H9 (cell line): ENCODE measurements at regions not wholly inside any gene's neighbourhood (a gene's known extent, or its start where the extent isn't known, plus 50 kb on each side); places are given as distances from the start of the nearest gene placed in this dataset.

Experiments used
- DNase-seq: peaks from one replicate; pipeline ENCODE4 v3.0.0-alpha.2; 2017
- H2AFZ ChIP-seq: one replicate; pipeline ENCODE4 v1.6.1; 2013; ENCODE audit warnings: mild to moderate bottlenecking, low read length, control low read depth, moderate library complexity
- H2AK5ac ChIP-seq: 2 replicates; pipeline ENCODE4 v1.6.1; 2013; ENCODE audit warnings: low read length, control low read depth, mixed read lengths; ENCODE audit not compliant: insufficient read length
- H2BK120ac ChIP-seq: one replicate; pipeline ENCODE4 v1.6.1; 2013; ENCODE audit warnings: low read depth, mild to moderate bottlenecking, low read length, control low read depth, inconsistent platforms; ENCODE audit not compliant: poor library complexity, severe bottlenecking
- H2BK12ac ChIP-seq: 2 replicates; pipeline ENCODE4 v1.6.1; 2013; ENCODE audit warnings: low read length, control low read depth, mixed read lengths, low read depth; ENCODE audit not compliant: insufficient read length
- H2BK15ac ChIP-seq: 2 replicates; pipeline ENCODE4 v1.6.1; 2013; ENCODE audit warnings: low read depth, low read length, control low read depth
- H2BK20ac ChIP-seq: one replicate; pipeline ENCODE4 v1.6.1; 2013; ENCODE audit warnings: low read depth, mild to moderate bottlenecking, low read length, control low read depth, inconsistent platforms; ENCODE audit not compliant: poor library complexity, severe bottlenecking
- H2BK5ac ChIP-seq: 2 replicates; pipeline ENCODE4 v1.6.1; 2013; ENCODE audit warnings: low read length, control low read depth, mixed read lengths; ENCODE audit not compliant: insufficient read length
- H3K14ac ChIP-seq: 2 replicates; pipeline ENCODE4 v1.6.1; 2013; ENCODE audit warnings: low read length, control low read depth; ENCODE audit not compliant: insufficient read depth
- H3K18ac ChIP-seq: 2 replicates; pipeline ENCODE4 v1.6.1; 2013; ENCODE audit warnings: low read depth, mild to moderate bottlenecking, mixed read lengths, low read length, control low read depth; ENCODE audit not compliant: insufficient read length
- H3K23ac ChIP-seq: 2 replicates; pipeline ENCODE4 v1.6.1; 2013; ENCODE audit warnings: low read length, control low read depth, mixed read lengths, low read depth; ENCODE audit not compliant: insufficient read length
- H3K23me2 ChIP-seq: 2 replicates; pipeline ENCODE4 v1.6.1; 2013; ENCODE audit warnings: low read depth, mild to moderate bottlenecking, mixed read lengths, low read length, control low read depth; ENCODE audit not compliant: insufficient read length, poor library complexity, severe bottlenecking
- H3K27ac ChIP-seq: 2 replicates; pipeline ENCODE4 v1.5.1; 2013; ENCODE audit warnings: low read length, control low read depth, mixed read lengths, low read depth; ENCODE audit not compliant: insufficient read length
- H3K27me3 ChIP-seq: 2 replicates; pipeline ENCODE4 v1.6.1; 2013; ENCODE audit warnings: low read length, control low read depth, inconsistent platforms; ENCODE audit not compliant: insufficient read depth
- H3K4ac ChIP-seq: 2 replicates; pipeline ENCODE4 v1.6.1; 2013; ENCODE audit warnings: low read depth, mild to moderate bottlenecking, control low read depth, inconsistent platforms, low read length, moderate library complexity
- H3K4me1 ChIP-seq: 2 replicates; pipeline ENCODE4 v1.6.1; 2013; ENCODE audit warnings: low read length, control low read depth, inconsistent platforms; ENCODE audit not compliant: insufficient read depth
- H3K4me2 ChIP-seq: 2 replicates; pipeline ENCODE4 v1.6.1; 2013; ENCODE audit warnings: low read length, control low read depth, mixed read lengths; ENCODE audit not compliant: insufficient read length, insufficient read depth
- H3K56ac ChIP-seq: 2 replicates; pipeline ENCODE4 v1.6.1; 2013; ENCODE audit warnings: low read depth, mild to moderate bottlenecking, mixed read lengths, low read length, control low read depth; ENCODE audit not compliant: insufficient read length
- H3K79me1 ChIP-seq: 2 replicates; pipeline ENCODE4 v1.6.1; 2013; ENCODE audit warnings: low read depth, mild to moderate bottlenecking, moderate library complexity, low read length, control low read depth, inconsistent platforms; ENCODE audit not compliant: insufficient read depth, poor library complexity, severe bottlenecking
- H3K79me2 ChIP-seq: 2 replicates; pipeline ENCODE4 v1.6.1; 2013; ENCODE audit warnings: low read length, control low read depth, inconsistent platforms; ENCODE audit not compliant: insufficient read depth
- H3K9ac ChIP-seq: 2 replicates; pipeline ENCODE4 v1.6.1; 2013; ENCODE audit warnings: low read length, control low read depth, mixed read lengths; ENCODE audit not compliant: insufficient read length; ENCODE audit errors: extremely low read depth
- H3K9me3 ChIP-seq: one replicate; pipeline ENCODE4 v1.6.1; 2013; ENCODE audit warnings: low read depth, low read length, inconsistent platforms; ENCODE audit not compliant: control insufficient read depth
- H3T11ph ChIP-seq: one replicate; pipeline ENCODE4 v1.6.1; 2013; ENCODE audit warnings: mild to moderate bottlenecking, low read length, control low read depth, inconsistent platforms
- H4K20me1 ChIP-seq: one replicate; pipeline ENCODE4 v1.6.1; 2013; ENCODE audit not compliant: control insufficient read depth, insufficient read length, insufficient read depth
- H4K5ac ChIP-seq: 2 replicates; pipeline ENCODE4 v1.6.1; 2013; ENCODE audit warnings: low read depth, mild to moderate bottlenecking, mixed read lengths, low read length, control low read depth; ENCODE audit not compliant: insufficient read length
- H4K8ac ChIP-seq: replicated peaks from 2 replicates; pipeline ENCODE4 v1.6.1; 2013; ENCODE audit warnings: low read length, control low read depth, mixed read lengths, low read depth; ENCODE audit not compliant: insufficient read length
- H4K91ac ChIP-seq: 2 replicates; pipeline ENCODE4 v1.6.1; 2013; ENCODE audit warnings: low read depth, mild to moderate bottlenecking, moderate library complexity, mixed read lengths, low read length, control low read depth; ENCODE audit not compliant: insufficient read length
- H3K27ac Mint-ChIP-seq, 3 experiments: 2 replicates in 2 of 3; 3 replicates in 1 of 3; pipeline ENCODE4 v1.8.0; 2020 to 2021; ENCODE audit warnings: mixed read lengths in 3 of 3, mild to moderate bottlenecking in 1 of 3, moderate library complexity in 1 of 3
- H3K27me3 Mint-ChIP-seq: 2 replicates; pipeline ENCODE4 v1.8.0; 2021; ENCODE audit warnings: low read depth, mild to moderate bottlenecking, moderate library complexity, mixed read lengths
- H3K36me3 Mint-ChIP-seq, 3 experiments: 2 replicates in 2 of 3; 3 replicates in 1 of 3; pipeline ENCODE4 v1.8.0; 2020 to 2021; ENCODE audit warnings: low read depth in 3 of 3, mixed read lengths in 3 of 3; ENCODE audit not compliant: insufficient read depth in 1 of 3
- H3K4me1 Mint-ChIP-seq, 2 experiments: 2 replicates each; pipeline ENCODE4 v1.8.0; 2020; ENCODE audit warnings: mixed read lengths in 2 of 2
- H3K4me3 Mint-ChIP-seq, 2 experiments: 2 replicates in 1 of 2; 3 replicates in 1 of 2; pipeline ENCODE4 v1.8.0; 2020 to 2021; ENCODE audit warnings: mild to moderate bottlenecking in 2 of 2, mixed read lengths in 2 of 2, moderate library complexity in 1 of 2
- H3K9me3 Mint-ChIP-seq, 2 experiments: 2 replicates in 1 of 2; 3 replicates in 1 of 2; pipeline ENCODE4 v1.8.0; 2020; ENCODE audit warnings: mild to moderate bottlenecking in 2 of 2, mixed read lengths in 2 of 2, moderate library complexity in 1 of 2
- CTCF ChIP-seq: fragments of 200-600 bp; sonication (generic); conservative IDR thresholded peaks from 3 replicates; pipeline ENCODE4 v1.8.0; 2021; ENCODE audit warnings: antibody characterized with exemption, mild to moderate bottlenecking
- WGBS: extraction: QIAGEN DNeasy Blood & Tissue Kit; methylation state at CpG from one replicate; pipeline ENCODE4 v1.1.7; 2013; ENCODE audit warnings: missing lambda C conversion rate, low lambda C conversion rate, mixed read lengths; ENCODE audit not compliant: insufficient read length; ENCODE audit errors: extremely low coverage; 5-methylcytosine and 5-hydroxymethylcytosine counted together

GRCh38 chr10:121326905-121327304, 271.3 kb downstream of the FGFR2 start:
- no peak overlapping the region for H2BK15ac ChIP-seq
- Mint-ChIP-seq H3K27ac (no peak overlapping the region), H3K36me3 (peaks cover 0 to 2% (median 0%) of the 10 kb centered on the region in 3 experiments; a peak in 1 of 7 replicates), H3K4me3 (no peak overlapping the region), H3K9me3 (peaks cover 0 to 3% of the 10 kb centered on the region in 2 experiments; a peak in 3 of 5 replicates), H3K27me3 (no peaks in the 10 kb centered on the region; the same call in 1 of the 2 replicates), H3K4me1 (peaks cover 12 to 14% of the 10 kb centered on the region in 2 experiments)
- no peak overlapping the region for H2BK120ac ChIP-seq
- no peaks in the 10 kb centered on the region for H3K23me2 ChIP-seq
- H3K4me1 ChIP-seq, result no peaks in the 10 kb centered on the region; the same call in 1 of the 2 replicates
- no peak overlapping the region for H2BK12ac ChIP-seq
- H4K8ac ChIP-seq, result no peak overlapping the region
- H3K4ac ChIP-seq, result no peak overlapping the region
- H3K79me1 ChIP-seq, result no peaks in the 10 kb centered on the region
- no peak overlapping the region for H3K9ac ChIP-seq
- no peaks in the 10 kb centered on the region for H4K20me1 ChIP-seq
- no peak overlapping the region for H4K5ac ChIP-seq
- H3T11ph ChIP-seq, result no peak overlapping the region
- H2BK5ac ChIP-seq, result no peak overlapping the region
- DNase-seq, result no peak
- no peak overlapping the region for H3K18ac ChIP-seq
- H3K14ac ChIP-seq, result no peak overlapping the region
- no CpG with 5 or more reads among the region's 4 CpGs for WGBS
- no peak overlapping the region for H4K91ac ChIP-seq
- no peak for TF ChIP-seq CTCF
- H2BK20ac ChIP-seq, result no peak overlapping the region
- H2AK5ac ChIP-seq, result no peak overlapping the region
- H3K56ac ChIP-seq, result no peak overlapping the region
- no peaks in the 10 kb centered on the region for H3K27me3 ChIP-seq
- no peak overlapping the region for H2AFZ ChIP-seq
- H3K23ac ChIP-seq, result no peak overlapping the region
- H3K27ac ChIP-seq, result no peak overlapping the region
- no peaks in the 10 kb centered on the region for H3K79me2 ChIP-seq
- H3K9me3 ChIP-seq, result no peaks in the 10 kb centered on the region
- H3K4me2 ChIP-seq, result no peak overlapping the region
